K562 (cell line): ENCODE measurements at regions not wholly inside any gene's neighbourhood (a gene's known extent, or its start where the extent isn't known, plus 50 kb on each side); places are given as distances from the start of the nearest gene placed in this dataset.

Experiments used
- ATAC-seq: fragments of 200-7000 bp; cut with Tn5 transposase; 3 replicates; pipeline ENCODE4 v1.9.1; 2020; ENCODE audit warnings: moderate library complexity
- BruUV-seq: library from RNA; stranded (reverse); fragments of 400-500 nt; replicated peaks from 2 replicates; lab custom pipeline; 2021; lab: Mats Ljungman, UMichigan
- CTCF ChIA-PET: fragments of 300-600 bp; formaldehyde crosslinking; extraction: SDS; loops from one replicate; lab custom pipeline; 2021; ENCODE audit warnings: low intra/inter-chr PET ratio; lab: Yijun Ruan, JAX
- POLR2A ChIA-PET: fragments of 300-600, 350-650 bp; sonication (Branson Sonifier 250); formaldehyde crosslinking; extraction: SDS; loops from one replicate; lab custom pipeline; 2021; ENCODE audit warnings: antibody characterized with exemption, inconsistent platforms; lab: Yijun Ruan, JAX
- DNase-seq, 4 experiments: peaks; one replicate each; pipeline versions ENCODE4 v3.0.0 to v3.0.0-alpha.2; 2011 to 2018; ENCODE audit warnings: low spot score in 3 of 4, mixed read lengths in 3 of 4; ENCODE audit errors: extremely low read depth in 1 of 4
- FAIRE-seq: peaks from 2 replicates; lab custom pipeline; 2011; peaks lifted over from hg19 to GRCh38; lab: Jason Lieb, UNC
- H2AFZ ChIP-seq: 2 replicates; pipeline ENCODE4 v1.6.0; 2011; ENCODE audit warnings: low read depth, low read length, control low read depth, inconsistent platforms
- H3K27ac ChIP-seq: fragments of 200-600 bp; 3 replicates; pipeline ENCODE4 v1.8.0; 2011; ENCODE audit warnings: low read depth, mild to moderate bottlenecking, control low read depth, inconsistent platforms, low read length, moderate library complexity, mixed read lengths; ENCODE audit errors: extremely low read depth
- H3K27me3 ChIP-seq, 2 experiments: fragments of 300-600 bp in 1 of 2; 2 replicates in 1 of 2; 3 replicates in 1 of 2; pipeline versions ENCODE4 v1.6.0 to v1.8.0; 2011; ENCODE audit warnings: inconsistent platforms in 2 of 2, low read length in 2 of 2, mild to moderate bottlenecking in 1 of 2, mixed read lengths in 1 of 2, moderate library complexity in 1 of 2; ENCODE audit not compliant: control insufficient read depth in 2 of 2, insufficient read depth in 2 of 2
- H3K36me3 ChIP-seq: fragments of 300-600 bp; 3 replicates; pipeline ENCODE4 v1.8.0; 2011; ENCODE audit warnings: mild to moderate bottlenecking, low read length, inconsistent platforms; ENCODE audit not compliant: control insufficient read depth, insufficient read depth
- H3K4me1 ChIP-seq, 2 experiments: fragments of 200-600 bp in 1 of 2; replicated peaks in 1 of 2; 2 replicates in 1 of 2; 3 replicates in 1 of 2; pipeline versions ENCODE4 v1.5.1 to v1.8.0; 2011; ENCODE audit warnings: inconsistent platforms in 2 of 2, low read length in 2 of 2, mild to moderate bottlenecking in 1 of 2, mixed read lengths in 1 of 2, moderate library complexity in 1 of 2; ENCODE audit not compliant: control insufficient read depth in 2 of 2, insufficient read depth in 2 of 2
- H3K4me2 ChIP-seq: 2 replicates; pipeline ENCODE4 v1.6.1; 2011; ENCODE audit warnings: low read length, control low read depth, inconsistent platforms, mixed read lengths; ENCODE audit not compliant: insufficient read depth
- H3K4me3 ChIP-seq: fragments of 200-600 bp; sonication (generic), shearing (Covaris generic); 2 replicates; pipeline ENCODE4 v1.5.1; 2016; ENCODE audit warnings: control low read depth, inconsistent platforms
- H3K79me2 ChIP-seq: fragments of 200-600 bp; 3 replicates; pipeline ENCODE4 v1.8.0; 2011; ENCODE audit warnings: low read length, inconsistent platforms; ENCODE audit not compliant: control insufficient read depth, insufficient read depth
- H3K9ac ChIP-seq, 2 experiments: 2 replicates each; pipeline versions ENCODE4 v1.6.0 to v1.6.1; 2011; ENCODE audit warnings: low read depth in 2 of 2, low read length in 2 of 2, control low read depth in 1 of 2, inconsistent platforms in 1 of 2, mild to moderate bottlenecking in 1 of 2, mixed read lengths in 1 of 2; ENCODE audit not compliant: insufficient read depth in 1 of 2
- H3K9me1 ChIP-seq: one replicate; pipeline ENCODE4 v1.6.0; 2011; ENCODE audit warnings: inconsistent platforms, mild to moderate bottlenecking, low read length, moderate library complexity; ENCODE audit not compliant: control insufficient read depth, insufficient read depth
- H3K9me3 ChIP-seq: replicated peaks from 2 replicates; pipeline ENCODE4 v1.5.1; 2011; ENCODE audit warnings: low read depth, low read length, inconsistent platforms; ENCODE audit not compliant: control insufficient read depth, insufficient read depth
- H4K20me1 ChIP-seq: replicated peaks from 2 replicates; pipeline ENCODE4 v1.6.1; 2011; ENCODE audit warnings: low read length, inconsistent platforms, mixed read lengths; ENCODE audit not compliant: control insufficient read depth, insufficient read depth
- FOSL1 ChIP-seq: fragments of 200-800 bp; sonication (Bioruptor generic); conservative IDR thresholded peaks from 2 replicates; pipeline ENCODE4 v1.6.1; 2016; ENCODE audit warnings: missing genetic modification characterization, missing compliant biosample characterization
- PTTG1 ChIP-seq: fragments of 450-650 bp; IDR thresholded peaks from 2 replicates; pipeline ENCODE4 v1.6.1; 2016; ENCODE audit warnings: low read depth, mild to moderate bottlenecking, missing genetic modification characterization, missing compliant biosample characterization
- XRCC4 ChIP-seq: IDR thresholded peaks from one replicate; pipeline ENCODE4 v1.6.1; 2011; ENCODE audit not compliant: insufficient read depth, insufficient read length; ENCODE audit errors: extremely low read depth
- WGBS: fragments of 100-300 bp; shearing (Covaris generic); methylation state at CpG from one replicate; pipeline ENCODE4 v1.1.6; 2016; ENCODE audit warnings: low coverage, mixed read lengths; ENCODE audit not compliant: insufficient coverage; ENCODE audit errors: missing lambda C conversion rate; 5-methylcytosine and 5-hydroxymethylcytosine counted together
- in situ Hi-C: fragments of 300-500 bp; cut with MboI; formaldehyde crosslinking; loops from 4 replicates; pipeline ENCODE4 v1.15.0; 2018; ENCODE audit warnings: inconsistent platforms, mixed read lengths
- intact Hi-C: fragments of 100-400 bp; cut with micrococcal nuclease; formaldehyde crosslinking; loops from 2 replicates; pipeline ENCODE4 v1.14.2; 2022
- TF ChIP-seq, protein P1 (sequence below): fragments of 450-650 bp; formaldehyde crosslinking; IDR thresholded peaks from 2 replicates; pipeline ENCODE4 v1.4.0; 2020; ENCODE audit warnings: mild to moderate bottlenecking, moderate library complexity
- TF ChIP-seq, protein P2 (sequence below): fragments of 250-450 bp; sonication (Bioruptor Pico); IDR thresholded peaks from 2 replicates; pipeline ENCODE4 v1.4.0; 2020; ENCODE audit warnings: mild to moderate bottlenecking
- TF ChIP-seq, protein P3 (sequence below): fragments of 450-650 bp; IDR thresholded peaks from one replicate; pipeline ENCODE4 v1.6.1; 2018; ENCODE audit warnings: mild to moderate bottlenecking, moderate library complexity; ENCODE audit not compliant: partially characterized antibody

DNA sequence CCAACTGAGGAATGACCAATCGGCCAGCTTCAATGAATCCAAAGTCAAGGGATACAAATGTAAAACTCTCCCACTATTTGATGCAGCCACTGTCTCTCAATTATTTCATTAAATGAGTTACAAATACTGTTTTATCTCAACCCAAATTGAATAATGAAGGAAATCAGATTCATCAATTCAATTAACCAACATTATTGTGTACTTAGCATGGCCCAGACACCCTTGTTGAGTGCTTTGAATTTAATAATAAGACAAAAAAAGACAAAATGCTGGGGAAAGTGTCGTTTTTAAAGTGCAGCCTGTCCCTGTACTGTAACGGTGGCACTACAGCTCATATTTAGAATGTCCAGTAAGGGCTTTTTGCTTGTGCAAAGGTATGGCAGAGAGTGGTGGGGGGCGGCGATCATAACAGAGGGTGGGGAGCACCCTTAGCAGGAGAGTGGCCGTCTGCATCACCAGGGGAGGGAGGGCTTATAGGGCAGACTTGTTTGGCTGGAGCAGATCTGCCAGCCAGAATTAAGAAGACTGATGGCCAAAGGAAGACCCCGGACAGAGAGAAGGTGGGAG, 123.8 kb upstream of the GALNT2 start:
- intact Hi-C loops, result no loop called here
- FAIRE-seq (peak; percentile 29), ATAC-seq (no peak), DNase-seq (no peak)
- Histone ChIP-seq H3K27me3 (peaks cover 69 to 75% of the 10 kb centered on the region in 2 experiments), H3K4me1 (peaks cover 0 to 6% of the 10 kb centered on the region in 2 experiments; a peak in 1 of 5 replicates), H3K79me2 (no peaks in the 10 kb centered on the region), H3K27ac (no peak overlapping the region), H3K4me2 (no peak overlapping the region), H3K9me3 (no peaks in the 10 kb centered on the region), H2AFZ (no peak overlapping the region), H3K36me3 (no peaks in the 10 kb centered on the region), H3K9ac (no peak overlapping the region), H3K9me1 (no peaks in the 10 kb centered on the region), H3K4me3 (no peak overlapping the region), H4K20me1 (no peaks in the 10 kb centered on the region)
- no peak for TF ChIP-seq XRCC4
- TF ChIP-seq, protein P1, sequence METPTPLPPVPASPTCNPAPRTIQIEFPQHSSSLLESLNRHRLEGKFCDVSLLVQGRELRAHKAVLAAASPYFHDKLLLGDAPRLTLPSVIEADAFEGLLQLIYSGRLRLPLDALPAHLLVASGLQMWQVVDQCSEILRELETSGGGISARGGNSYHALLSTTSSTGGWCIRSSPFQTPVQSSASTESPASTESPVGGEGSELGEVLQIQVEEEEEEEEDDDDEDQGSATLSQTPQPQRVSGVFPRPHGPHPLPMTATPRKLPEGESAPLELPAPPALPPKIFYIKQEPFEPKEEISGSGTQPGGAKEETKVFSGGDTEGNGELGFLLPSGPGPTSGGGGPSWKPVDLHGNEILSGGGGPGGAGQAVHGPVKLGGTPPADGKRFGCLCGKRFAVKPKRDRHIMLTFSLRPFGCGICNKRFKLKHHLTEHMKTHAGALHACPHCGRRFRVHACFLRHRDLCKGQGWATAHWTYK (CRISPR knock-in tag), result no peak
- TF ChIP-seq, protein P2, sequence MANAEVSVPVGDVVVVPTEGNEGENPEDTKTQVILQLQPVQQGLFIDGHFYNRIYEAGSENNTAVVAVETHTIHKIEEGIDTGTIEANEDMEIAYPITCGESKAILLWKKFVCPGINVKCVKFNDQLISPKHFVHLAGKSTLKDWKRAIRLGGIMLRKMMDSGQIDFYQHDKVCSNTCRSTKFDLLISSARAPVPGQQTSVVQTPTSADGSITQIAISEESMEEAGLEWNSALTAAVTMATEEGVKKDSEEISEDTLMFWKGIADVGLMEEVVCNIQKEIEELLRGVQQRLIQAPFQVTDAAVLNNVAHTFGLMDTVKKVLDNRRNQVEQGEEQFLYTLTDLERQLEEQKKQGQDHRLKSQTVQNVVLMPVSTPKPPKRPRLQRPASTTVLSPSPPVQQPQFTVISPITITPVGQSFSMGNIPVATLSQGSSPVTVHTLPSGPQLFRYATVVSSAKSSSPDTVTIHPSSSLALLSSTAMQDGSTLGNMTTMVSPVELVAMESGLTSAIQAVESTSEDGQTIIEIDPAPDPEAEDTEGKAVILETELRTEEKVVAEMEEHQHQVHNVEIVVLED, result no peak
- no peak for TF ChIP-seq FOSL1
- TF ChIP-seq, protein P3, sequence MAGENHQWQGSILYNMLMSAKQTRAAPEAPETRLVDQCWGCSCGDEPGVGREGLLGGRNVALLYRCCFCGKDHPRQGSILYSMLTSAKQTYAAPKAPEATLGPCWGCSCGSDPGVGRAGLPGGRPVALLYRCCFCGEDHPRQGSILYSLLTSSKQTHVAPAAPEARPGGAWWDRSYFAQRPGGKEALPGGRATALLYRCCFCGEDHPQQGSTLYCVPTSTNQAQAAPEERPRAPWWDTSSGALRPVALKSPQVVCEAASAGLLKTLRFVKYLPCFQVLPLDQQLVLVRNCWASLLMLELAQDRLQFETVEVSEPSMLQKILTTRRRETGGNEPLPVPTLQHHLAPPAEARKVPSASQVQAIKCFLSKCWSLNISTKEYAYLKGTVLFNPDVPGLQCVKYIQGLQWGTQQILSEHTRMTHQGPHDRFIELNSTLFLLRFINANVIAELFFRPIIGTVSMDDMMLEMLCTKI, result no peak
- TF ChIP-seq PTTG1 (tag), result no peak
- BruUV-seq, result no TSS peak
- WGBS, result under 1% methylated on average over 7 of the region's 7 CpGs
- CTCF ChIA-PET, result no interaction called here
- in situ Hi-C loops, result no loop called here
- POLR2A ChIA-PET, result no interaction called here
